Head of caudate nucleus (tissue), 42 donors: ENCODE measurements at regions not wholly inside any gene's neighbourhood (a gene's known extent, or its start where the extent isn't known, plus 50 kb on each side); places are given as distances from the start of the nearest gene placed in this dataset.
A peak's percentile ranks its signal among the peaks of the same experiment; 100 is the strongest.

Experiments
- DNase-seq, 42 donors: peaks; one replicate each; pipeline versions ENCODE4 v3.0.0 to v3.0.0-alpha.2; 2020 to 2021; ENCODE audit warnings: mixed read lengths in 7 of 42
- intact Hi-C: fragments of 100-400 bp; cut with DNase I; formaldehyde crosslinking; loops from one replicate; pipeline ENCODE4 v1.15.0; 2022

GRCh38 chrX:1918780-1919179 is 303.9 kb downstream of the ASMT start:
- intact Hi-C loops: no loop called here
- peak in 1 of 42 donors; percentile 8 for DNase-seq

- intact Hi-C loops: no loop called here
- DNase-seq: peak in 2 of 42 donors; percentile 3 to 25
These were observed 310.2 kb downstream of the ASMT start for GRCh38 chrX:1925053-1925481.

- DNase-seq: no peak
- intact Hi-C loops: no loop called here
These were observed 313.9 kb downstream of the ASMT start for GRCh38 chrX:1928805-1929204.

DNA sequence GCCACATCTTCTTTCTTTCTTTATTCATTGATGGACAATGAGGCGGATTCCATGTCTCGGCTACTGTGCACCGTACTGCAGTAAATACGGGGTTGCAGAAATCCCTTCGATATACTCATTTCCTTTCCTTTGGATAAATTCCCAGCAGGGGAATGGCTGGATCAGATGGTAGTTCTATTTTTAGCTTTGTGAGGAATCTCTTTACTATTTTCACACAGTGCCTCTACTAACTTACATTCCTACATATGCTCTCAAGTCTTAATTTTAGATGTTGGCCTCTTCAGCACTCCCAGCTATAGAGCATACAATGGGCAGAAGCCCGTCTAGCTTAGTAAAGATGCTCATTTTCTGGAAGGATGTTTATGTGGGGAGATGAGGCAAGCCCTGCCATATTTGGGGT is 317.4 kb downstream of the ASMT start:
- DNase-seq: no peak
- intact Hi-C loops: no loop called here

- DNase-seq: no peak
- intact Hi-C loops: no loop called here
These were observed 319.1 kb downstream of the ASMT start for GRCh38 chrX:1933964-1934363.

- intact Hi-C loops: no loop called here
- no peak for DNase-seq
These were observed 320.9 kb downstream of the ASMT start for GRCh38 chrX:1935805-1936204.

DNA sequence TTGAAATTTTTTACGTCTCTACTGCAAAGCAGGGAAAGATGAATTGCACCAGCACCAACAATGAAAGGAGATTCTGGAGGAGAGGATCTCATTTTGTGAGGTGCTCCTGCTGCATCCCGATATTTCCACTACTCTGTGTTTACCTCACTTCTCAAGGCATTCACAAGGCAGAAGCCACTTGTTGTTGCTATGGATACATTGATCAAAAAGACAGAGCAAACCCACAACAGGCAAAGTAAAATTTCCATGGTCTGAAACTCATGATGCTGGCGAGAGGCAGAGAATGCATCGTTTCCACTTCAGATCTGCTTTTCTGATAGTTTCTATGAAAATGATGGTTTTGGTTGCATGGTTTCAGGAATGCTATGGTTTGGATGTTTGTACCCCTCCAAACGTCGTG is 323.3 kb downstream of the ASMT start:
- intact Hi-C loops: no loop called here
- DNase-seq: no peak

- no peak for DNase-seq
- intact Hi-C loops: no loop called here
These were observed 326.5 kb downstream of the ASMT start for GRCh38 chrX:1941321-1941720.

DNA sequence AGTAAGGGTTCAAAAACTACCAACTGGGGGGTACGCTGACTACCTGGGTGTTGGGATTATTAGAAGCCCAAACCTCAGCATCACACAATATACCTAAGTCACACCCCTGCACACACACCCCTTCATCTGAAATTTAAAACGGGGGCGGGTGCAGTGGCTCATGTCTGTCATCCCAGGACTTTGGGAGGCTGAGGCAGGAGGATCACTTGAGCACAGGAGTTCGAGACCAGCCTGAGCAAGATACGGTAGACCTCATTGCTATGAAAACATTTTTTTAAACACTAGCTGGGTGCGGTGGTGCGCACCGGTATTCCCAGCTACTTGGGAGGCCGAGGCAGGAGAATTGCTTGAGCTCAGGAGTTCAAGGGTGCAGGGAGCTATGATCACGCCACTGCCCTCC is 331.0 kb downstream of the ASMT start:
- DNase-seq: no peak
- intact Hi-C loops: no loop called here

- no peak for DNase-seq
- intact Hi-C loops: no loop called here
These were observed 332.1 kb downstream of the ASMT start for GRCh38 chrX:1946974-1947373.
